DND-41 (cell line): ENCODE measurements at regions not wholly inside any gene's neighbourhood (a gene's known extent, or its start where the extent isn't known, plus 50 kb on each side); places are given as distances from the start of the nearest gene placed in this dataset.

Experiments used
- EZH2 ChIP-seq: IDR thresholded peaks from 3 replicates; pipeline ENCODE4 v1.6.1; 2012; ENCODE audit warnings: borderline replicate concordance, low read depth, mild to moderate bottlenecking, moderate library complexity, low read length, inconsistent platforms; ENCODE audit not compliant: severe bottlenecking
- TF ChIP-seq, protein P1 (sequence below): IDR thresholded peaks from 2 replicates; pipeline ENCODE4 v1.5.1; 2012; ENCODE audit warnings: borderline replicate concordance, low read length, moderate library complexity, mild to moderate bottlenecking; ENCODE audit not compliant: poor library complexity, severe bottlenecking; ENCODE audit errors: extremely low read depth

GRCh38 chr2:133817680-133818566 is 249.7 kb upstream of the NCKAP5 start:
- TF ChIP-seq, protein P1, sequence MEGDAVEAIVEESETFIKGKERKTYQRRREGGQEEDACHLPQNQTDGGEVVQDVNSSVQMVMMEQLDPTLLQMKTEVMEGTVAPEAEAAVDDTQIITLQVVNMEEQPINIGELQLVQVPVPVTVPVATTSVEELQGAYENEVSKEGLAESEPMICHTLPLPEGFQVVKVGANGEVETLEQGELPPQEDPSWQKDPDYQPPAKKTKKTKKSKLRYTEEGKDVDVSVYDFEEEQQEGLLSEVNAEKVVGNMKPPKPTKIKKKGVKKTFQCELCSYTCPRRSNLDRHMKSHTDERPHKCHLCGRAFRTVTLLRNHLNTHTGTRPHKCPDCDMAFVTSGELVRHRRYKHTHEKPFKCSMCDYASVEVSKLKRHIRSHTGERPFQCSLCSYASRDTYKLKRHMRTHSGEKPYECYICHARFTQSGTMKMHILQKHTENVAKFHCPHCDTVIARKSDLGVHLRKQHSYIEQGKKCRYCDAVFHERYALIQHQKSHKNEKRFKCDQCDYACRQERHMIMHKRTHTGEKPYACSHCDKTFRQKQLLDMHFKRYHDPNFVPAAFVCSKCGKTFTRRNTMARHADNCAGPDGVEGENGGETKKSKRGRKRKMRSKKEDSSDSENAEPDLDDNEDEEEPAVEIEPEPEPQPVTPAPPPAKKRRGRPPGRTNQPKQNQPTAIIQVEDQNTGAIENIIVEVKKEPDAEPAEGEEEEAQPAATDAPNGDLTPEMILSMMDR, result no peak
- TF ChIP-seq EZH2, result no peak
